Esophagus squamous epithelium (tissue), 5 donors: ENCODE measurements at regions not wholly inside any gene's neighbourhood (a gene's known extent, or its start where the extent isn't known, plus 50 kb on each side); places are given as distances from the start of the nearest gene placed in this dataset.

Experiments used
- DNase-seq: peaks from one replicate; lab custom pipeline; 2025; lab: John Stamatoyannopoulos, UW
- H3K27ac ChIP-seq, 4 donors: fragments of 200-600 bp; sonication (generic); one replicate each; pipeline ENCODE4 v1.5.1; 2016 to 2019; ENCODE audit warnings: mild to moderate bottlenecking in 1 of 4
- H3K27me3 ChIP-seq, 4 donors: fragments of 200-600 bp; sonication (generic); 1 replicate in 3 of 4; 2 replicates in 1 of 4; pipeline versions ENCODE4 v1.5.1 to v1.6.0; 2017 to 2021; ENCODE audit warnings: antibody characterized with exemption in 1 of 4
- H3K36me3 ChIP-seq, 3 donors: fragments of 200-600 bp; sonication (generic); one replicate each; pipeline ENCODE4 v1.5.1; 2016 to 2019
- H3K4me1 ChIP-seq, 3 donors: fragments of 200-600 bp; sonication (generic); one replicate each; pipeline ENCODE4 v1.5.1; 2017 to 2019
- H3K4me3 ChIP-seq, 4 donors: fragments of 200-600 bp; sonication (generic); 1 replicate in 3 of 4; 2 replicates in 1 of 4; pipeline ENCODE4 v1.5.1; 2016 to 2019; ENCODE audit warnings: mild to moderate bottlenecking in 2 of 4, moderate library complexity in 1 of 4
- H3K9me3 ChIP-seq, 3 donors: fragments of 200-600 bp; sonication (generic); one replicate each; pipeline ENCODE4 v1.5.1; 2016 to 2019
- POLR2A ChIP-seq, 4 donors: fragments of 450-650 bp; IDR thresholded peaks; one replicate each; pipeline ENCODE4 v1.6.1; 2017; ENCODE audit warnings: antibody characterized with exemption in 4 of 4, mild to moderate bottlenecking in 4 of 4, moderate library complexity in 3 of 4
- WGBS, 2 donors: methylation state at CpG; one replicate each; pipeline ENCODE4 v1.1.5; 2018; 5-methylcytosine and 5-hydroxymethylcytosine counted together
- intact Hi-C: fragments of 100-400 bp; cut with DNase I; formaldehyde crosslinking; loops from one replicate; pipeline ENCODE4 v1.15.0; 2022
- TF ChIP-seq, protein P1 (sequence below), 6 experiments: fragments of 450-650 bp in 4 of 6; fragments of 200-600 bp in 2 of 6; sonication (generic) in 2 of 6; IDR thresholded peaks; one replicate each; pipeline ENCODE4 v1.5.1; 2016 to 2019; ENCODE audit warnings: antibody characterized with exemption in 6 of 6, mild to moderate bottlenecking in 4 of 6, moderate library complexity in 4 of 6
- donor health status: DM: yes; HTN: yes; CAD: no.

DNA sequence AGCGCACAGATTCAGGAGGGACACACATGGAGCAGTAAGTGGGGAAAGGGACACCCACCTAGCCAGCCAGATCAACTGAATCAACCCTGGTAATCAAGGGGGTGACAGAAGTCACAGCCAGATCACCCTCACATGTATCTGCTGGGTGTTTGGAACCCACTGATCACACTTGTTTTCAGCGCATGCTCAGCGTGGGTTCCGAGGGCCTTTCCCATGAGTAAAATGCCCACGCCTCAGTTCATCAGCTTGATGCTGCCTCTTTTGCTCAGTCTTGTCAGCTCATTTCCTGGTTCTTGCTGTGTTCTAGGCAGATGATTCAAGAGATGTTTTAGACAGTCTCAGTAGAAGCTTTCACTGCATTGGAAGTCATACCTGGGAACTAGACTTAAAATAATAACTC, 123.2 kb upstream of the SLC30A5 start:
- intact Hi-C loops: no loop called here
- H3K4me1 ChIP-seq: no peaks in the 10 kb centered on the region
- peaks cover 0 to 7% (median 4%) of the 10 kb centered on the region in 3 donors for H3K9me3 ChIP-seq
- H3K36me3 ChIP-seq: no peaks in the 10 kb centered on the region
- no peaks in the 10 kb centered on the region for H3K27me3 ChIP-seq
- DNase-seq: no peak
- no peak for TF ChIP-seq POLR2A (IDR thresholded peaks at IDR 0.05)
- TF ChIP-seq, protein P1, sequence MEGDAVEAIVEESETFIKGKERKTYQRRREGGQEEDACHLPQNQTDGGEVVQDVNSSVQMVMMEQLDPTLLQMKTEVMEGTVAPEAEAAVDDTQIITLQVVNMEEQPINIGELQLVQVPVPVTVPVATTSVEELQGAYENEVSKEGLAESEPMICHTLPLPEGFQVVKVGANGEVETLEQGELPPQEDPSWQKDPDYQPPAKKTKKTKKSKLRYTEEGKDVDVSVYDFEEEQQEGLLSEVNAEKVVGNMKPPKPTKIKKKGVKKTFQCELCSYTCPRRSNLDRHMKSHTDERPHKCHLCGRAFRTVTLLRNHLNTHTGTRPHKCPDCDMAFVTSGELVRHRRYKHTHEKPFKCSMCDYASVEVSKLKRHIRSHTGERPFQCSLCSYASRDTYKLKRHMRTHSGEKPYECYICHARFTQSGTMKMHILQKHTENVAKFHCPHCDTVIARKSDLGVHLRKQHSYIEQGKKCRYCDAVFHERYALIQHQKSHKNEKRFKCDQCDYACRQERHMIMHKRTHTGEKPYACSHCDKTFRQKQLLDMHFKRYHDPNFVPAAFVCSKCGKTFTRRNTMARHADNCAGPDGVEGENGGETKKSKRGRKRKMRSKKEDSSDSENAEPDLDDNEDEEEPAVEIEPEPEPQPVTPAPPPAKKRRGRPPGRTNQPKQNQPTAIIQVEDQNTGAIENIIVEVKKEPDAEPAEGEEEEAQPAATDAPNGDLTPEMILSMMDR (IDR thresholded peaks at IDR 0.05): no peak
- no peak overlapping the region for H3K27ac ChIP-seq
- 92 to 94% methylated on average over 4 of the region's 5 CpGs for WGBS, 2 donors
- H3K4me3 ChIP-seq: no peak overlapping the region

DNA sequence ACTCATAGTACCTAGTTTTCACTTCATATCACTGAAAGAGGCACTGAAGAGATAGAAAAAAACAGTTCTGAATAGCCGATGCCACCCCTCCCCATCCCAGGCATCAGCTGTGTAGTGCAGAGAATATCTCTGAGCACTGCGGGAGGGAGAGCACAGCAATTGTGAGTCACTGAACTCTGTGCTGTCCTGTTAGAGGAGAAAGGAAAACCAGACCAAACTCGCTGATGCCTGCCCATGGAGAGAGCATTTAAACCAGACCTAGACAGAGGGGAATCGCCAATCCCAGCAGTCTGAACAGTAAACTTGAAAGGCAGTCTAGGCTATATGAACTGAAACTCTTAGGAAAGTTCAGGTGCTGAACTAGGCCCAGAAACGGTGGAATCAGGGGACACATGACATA, 120.1 kb upstream of the SLC30A5 start:
- Histone ChIP-seq H3K36me3 (no peaks in the 10 kb centered on the region), H3K4me1 (no peaks in the 10 kb centered on the region), H3K27me3 (no peaks in the 10 kb centered on the region), H3K4me3 (no peak overlapping the region), H3K9me3 (peaks cover 0 to 12% (median 9%) of the 10 kb centered on the region in 3 donors), H3K27ac (no peak overlapping the region)
- intact Hi-C loops: no loop called here
- TF ChIP-seq, protein P1 (IDR thresholded peaks at IDR 0.05): no peak
- no peak for TF ChIP-seq POLR2A (IDR thresholded peaks at IDR 0.05)
- WGBS, 2 donors: 49 to 52% methylated on average over 4 to 5 of the region's 5 CpGs
- no peak for DNase-seq

DNA sequence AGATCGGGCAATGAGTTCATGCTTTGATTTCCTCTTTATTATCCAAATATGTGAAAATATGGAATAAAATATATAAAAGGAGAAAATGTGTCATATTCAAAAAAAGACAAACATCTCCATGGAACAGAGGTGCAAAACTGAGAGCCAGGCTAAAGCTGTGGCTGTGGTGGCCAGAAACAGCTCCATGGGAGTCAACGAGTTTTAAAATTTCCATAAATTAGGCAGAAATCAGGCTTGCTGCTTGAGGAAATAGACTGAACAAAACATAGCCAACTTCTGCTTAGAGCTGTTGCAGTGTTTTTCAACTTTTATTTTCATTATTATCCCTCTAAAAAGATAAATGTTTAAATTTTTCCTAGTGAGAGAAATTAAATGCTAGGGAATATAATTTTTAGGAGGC, 110.8 kb upstream of the SLC30A5 start:
- Histone ChIP-seq H3K27me3 (no peaks in the 10 kb centered on the region), H3K4me1 (no peaks in the 10 kb centered on the region), H3K27ac (no peak overlapping the region), H3K4me3 (no peak overlapping the region), H3K9me3 (peaks cover 0 to 4% (median 0%) of the 10 kb centered on the region in 3 donors), H3K36me3 (no peaks in the 10 kb centered on the region)
- intact Hi-C loops: no loop called here
- 64 to 82% methylated on average over 2 of the region's 2 CpGs for WGBS, 2 donors
- TF ChIP-seq, protein P1 (IDR thresholded peaks at IDR 0.05): no peak
- no peak for TF ChIP-seq POLR2A (IDR thresholded peaks at IDR 0.05)
- no peak for DNase-seq

DNA sequence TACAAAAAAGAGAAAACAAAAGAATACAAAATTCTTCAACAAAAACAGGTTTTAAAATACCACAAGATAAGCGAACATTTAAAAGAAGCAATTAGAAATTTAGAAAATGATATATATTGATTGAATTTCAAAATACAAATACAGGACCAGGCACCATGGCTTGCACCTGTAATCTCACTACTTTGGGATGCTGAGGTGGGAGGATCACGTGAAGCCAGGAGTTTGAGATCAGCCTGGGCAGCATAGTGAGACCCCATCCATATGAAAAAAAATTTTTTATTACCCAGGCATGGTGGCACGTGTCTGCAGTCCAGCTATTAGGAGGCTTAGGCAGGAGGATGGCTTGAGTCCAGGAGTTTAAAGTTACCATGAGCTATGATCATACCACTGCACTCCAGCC, 109.9 kb upstream of the SLC30A5 start:
- Histone ChIP-seq H3K27me3 (no peaks in the 10 kb centered on the region), H3K36me3 (no peaks in the 10 kb centered on the region), H3K27ac (no peak overlapping the region), H3K9me3 (peaks cover 0 to 4% (median 0%) of the 10 kb centered on the region in 3 donors), H3K4me3 (no peak overlapping the region), H3K4me1 (no peaks in the 10 kb centered on the region)
- no peak for DNase-seq
- WGBS, 2 donors: 74 to 78% methylated on average over 3 of the region's 3 CpGs
- intact Hi-C loops: no loop called here
- no peak for TF ChIP-seq POLR2A (IDR thresholded peaks at IDR 0.05)
- TF ChIP-seq, protein P1 (IDR thresholded peaks at IDR 0.05): no peak

DNA sequence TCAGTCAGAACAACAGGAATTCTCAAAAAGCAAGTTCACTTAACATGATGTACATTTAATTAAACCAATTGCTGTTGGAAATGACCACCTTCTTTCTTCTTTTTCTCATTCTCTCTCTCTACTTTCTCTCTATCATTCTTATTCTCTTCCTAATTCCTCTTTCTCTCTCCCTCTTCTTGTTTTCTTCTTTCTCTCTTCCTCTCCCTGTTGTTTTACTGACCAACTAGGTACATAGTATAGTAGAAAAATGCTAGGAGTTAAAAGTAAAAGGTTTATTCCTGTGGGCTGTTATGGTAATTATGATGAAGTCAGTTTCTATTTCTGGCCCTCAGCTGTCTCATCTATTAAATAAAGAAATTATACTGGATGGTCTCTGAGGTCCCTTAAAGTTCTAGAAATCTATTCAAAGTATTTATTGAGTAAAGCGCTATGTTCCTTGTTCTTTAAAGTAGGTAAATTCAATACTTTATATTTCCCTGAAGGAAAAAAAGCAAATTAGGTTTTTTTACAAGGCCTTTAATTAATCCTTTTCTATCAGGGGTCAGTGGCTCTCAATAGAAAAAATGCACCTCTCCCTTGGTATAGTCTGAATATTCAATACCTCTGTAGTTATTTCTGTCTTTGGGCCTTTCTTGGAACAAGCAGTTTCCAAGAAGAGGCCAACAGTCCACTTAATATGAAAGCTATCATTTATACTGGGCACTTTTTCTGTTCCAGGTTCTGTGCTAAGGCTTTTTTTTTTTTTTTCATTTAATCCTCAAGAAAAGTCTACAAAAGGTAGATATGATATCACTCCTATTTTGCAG, 102.3 kb upstream of the SLC30A5 start:
- Histone ChIP-seq H3K9me3 (no peaks in the 10 kb centered on the region), H3K36me3 (no peaks in the 10 kb centered on the region), H3K4me1 (peaks cover 0 to 23% (median 13%) of the 10 kb centered on the region in 3 donors), H3K27me3 (no peaks in the 10 kb centered on the region), H3K27ac (no peak overlapping the region), H3K4me3 (no peak overlapping the region)
- 91 to 93% methylated on average over 1 of the region's 1 CpG for WGBS, 2 donors
- DNase-seq: no peak
- intact Hi-C loops: no loop called here
- TF ChIP-seq, protein P1 (IDR thresholded peaks at IDR 0.05): no peak
- TF ChIP-seq POLR2A (IDR thresholded peaks at IDR 0.05): no peak
